ENCODE measurements at regions not wholly inside any gene's neighbourhood (a gene's known extent, or its start where the extent isn't known, plus 50 kb on each side); places are given as distances from the start of the nearest gene placed in this dataset.

- H3K27me3 ChIP-seq (ENCODE audit: control insufficient read depth, insufficient read depth, low read length): no peaks in the 10 kb centered on the region
- TF ChIP-seq, protein P1, sequence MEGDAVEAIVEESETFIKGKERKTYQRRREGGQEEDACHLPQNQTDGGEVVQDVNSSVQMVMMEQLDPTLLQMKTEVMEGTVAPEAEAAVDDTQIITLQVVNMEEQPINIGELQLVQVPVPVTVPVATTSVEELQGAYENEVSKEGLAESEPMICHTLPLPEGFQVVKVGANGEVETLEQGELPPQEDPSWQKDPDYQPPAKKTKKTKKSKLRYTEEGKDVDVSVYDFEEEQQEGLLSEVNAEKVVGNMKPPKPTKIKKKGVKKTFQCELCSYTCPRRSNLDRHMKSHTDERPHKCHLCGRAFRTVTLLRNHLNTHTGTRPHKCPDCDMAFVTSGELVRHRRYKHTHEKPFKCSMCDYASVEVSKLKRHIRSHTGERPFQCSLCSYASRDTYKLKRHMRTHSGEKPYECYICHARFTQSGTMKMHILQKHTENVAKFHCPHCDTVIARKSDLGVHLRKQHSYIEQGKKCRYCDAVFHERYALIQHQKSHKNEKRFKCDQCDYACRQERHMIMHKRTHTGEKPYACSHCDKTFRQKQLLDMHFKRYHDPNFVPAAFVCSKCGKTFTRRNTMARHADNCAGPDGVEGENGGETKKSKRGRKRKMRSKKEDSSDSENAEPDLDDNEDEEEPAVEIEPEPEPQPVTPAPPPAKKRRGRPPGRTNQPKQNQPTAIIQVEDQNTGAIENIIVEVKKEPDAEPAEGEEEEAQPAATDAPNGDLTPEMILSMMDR (IDR thresholded peaks at IDR 0.05; ENCODE audit: borderline replicate concordance, extremely low read depth, insufficient read depth): no peak
- no peaks in the 10 kb centered on the region for H3K36me3 ChIP-seq (ENCODE audit: control insufficient read depth in 2 of 3, insufficient read depth in 3 of 3, low read length in 3 of 3)
- H3K4me3 ChIP-seq (ENCODE audit: low read length in 3 of 3): peak overlapping the region in 1 of 3 donors; percentile 0
- DNase-seq: no peak
- no peak overlapping the region for H3K27ac ChIP-seq (ENCODE audit: low read depth in 2 of 2, low read length in 2 of 2)
- intact Hi-C loops (cut with DNase I): no loop called here
- H3K9ac ChIP-seq (ENCODE audit: low read length in 3 of 3): no peak overlapping the region
- no peak for FAIRE-seq
- peaks cover 0 to 2% (median 0%) of the 10 kb centered on the region in 3 donors for H3K9me3 ChIP-seq (ENCODE audit: control insufficient read depth in 2 of 3, insufficient read depth in 1 of 3, low read length in 3 of 3)
- no peaks in the 10 kb centered on the region for H3K4me1 ChIP-seq (ENCODE audit: control insufficient read depth in 2 of 3, insufficient read depth in 2 of 3, low read depth in 1 of 3, low read length in 3 of 3)
Observed at GRCh38 chr2:133780997-133781513, 212.8 kb upstream of the NCKAP5 start.

GRCh38 chr2:133787207-133787606 is 218.9 kb upstream of the NCKAP5 start:
- Histone ChIP-seq H3K9ac (ENCODE audit: low read length in 3 of 3) (no peak overlapping the region), H3K9me3 (ENCODE audit: control insufficient read depth in 2 of 3, insufficient read depth in 1 of 3, low read length in 3 of 3) (no peaks in the 10 kb centered on the region), H3K4me1 (ENCODE audit: control insufficient read depth in 2 of 3, insufficient read depth in 2 of 3, low read depth in 1 of 3, low read length in 3 of 3) (no peaks in the 10 kb centered on the region), H3K36me3 (ENCODE audit: control insufficient read depth in 2 of 3, insufficient read depth in 3 of 3, low read length in 3 of 3) (no peaks in the 10 kb centered on the region), H3K27ac (ENCODE audit: low read depth in 2 of 2, low read length in 2 of 2) (no peak overlapping the region), H3K4me3 (ENCODE audit: low read length in 3 of 3) (no peak overlapping the region), H3K27me3 (ENCODE audit: control insufficient read depth, insufficient read depth, low read length) (no peaks in the 10 kb centered on the region)
- TF ChIP-seq, protein P1 (IDR thresholded peaks at IDR 0.05; ENCODE audit: borderline replicate concordance, extremely low read depth, insufficient read depth): no peak
- FAIRE-seq (no peak), DNase-seq (no peak)
- intact Hi-C loops (cut with DNase I): no loop called here

DNA sequence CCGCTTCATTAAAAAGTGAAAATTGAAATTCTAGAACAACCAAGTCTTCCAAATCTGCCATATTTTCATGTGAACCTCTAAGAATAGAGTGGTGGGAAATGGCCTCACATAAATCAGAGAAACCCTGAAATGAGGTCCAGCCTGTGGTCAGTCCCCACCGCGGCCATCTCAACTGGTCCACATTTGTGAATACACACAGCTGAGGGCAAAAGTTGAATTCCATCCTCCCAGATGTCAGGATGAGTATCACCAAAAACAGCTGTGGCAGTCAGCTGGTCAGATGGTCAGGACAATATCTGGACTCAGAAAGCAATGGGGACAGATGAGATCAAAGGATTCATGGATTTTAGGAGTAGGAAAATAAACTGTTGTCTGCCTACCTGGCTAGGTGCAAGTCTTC is 219.4 kb upstream of the NCKAP5 start:
- H3K27ac ChIP-seq (ENCODE audit: low read depth in 2 of 2, low read length in 2 of 2): no peak overlapping the region
- H3K4me1 ChIP-seq (ENCODE audit: control insufficient read depth in 2 of 3, insufficient read depth in 2 of 3, low read depth in 1 of 3, low read length in 3 of 3): no peaks in the 10 kb centered on the region
- H3K9ac ChIP-seq (ENCODE audit: low read length in 3 of 3): no peak overlapping the region
- no peaks in the 10 kb centered on the region for H3K9me3 ChIP-seq (ENCODE audit: control insufficient read depth in 2 of 3, insufficient read depth in 1 of 3, low read length in 3 of 3)
- TF ChIP-seq, protein P1 (IDR thresholded peaks at IDR 0.05; ENCODE audit: borderline replicate concordance, extremely low read depth, insufficient read depth): no peak
- H3K36me3 ChIP-seq (ENCODE audit: control insufficient read depth in 2 of 3, insufficient read depth in 3 of 3, low read length in 3 of 3): no peaks in the 10 kb centered on the region
- DNase-seq (no peak), FAIRE-seq (no peak)
- H3K4me3 ChIP-seq (ENCODE audit: low read length in 3 of 3): no peak overlapping the region
- no peaks in the 10 kb centered on the region for H3K27me3 ChIP-seq (ENCODE audit: control insufficient read depth, insufficient read depth, low read length)
- intact Hi-C loops (cut with DNase I): no loop called here

GRCh38 chr2:133788386-133788785 is 220.1 kb upstream of the NCKAP5 start:
- Histone ChIP-seq H3K27ac (ENCODE audit: low read depth in 2 of 2, low read length in 2 of 2) (no peak overlapping the region), H3K4me1 (ENCODE audit: control insufficient read depth in 2 of 3, insufficient read depth in 2 of 3, low read depth in 1 of 3, low read length in 3 of 3) (no peaks in the 10 kb centered on the region), H3K27me3 (ENCODE audit: control insufficient read depth, insufficient read depth, low read length) (no peaks in the 10 kb centered on the region), H3K36me3 (ENCODE audit: control insufficient read depth in 2 of 3, insufficient read depth in 3 of 3, low read length in 3 of 3) (no peaks in the 10 kb centered on the region), H3K9me3 (ENCODE audit: control insufficient read depth in 2 of 3, insufficient read depth in 1 of 3, low read length in 3 of 3) (no peaks in the 10 kb centered on the region), H3K4me3 (ENCODE audit: low read length in 3 of 3) (no peak overlapping the region), H3K9ac (ENCODE audit: low read length in 3 of 3) (no peak overlapping the region)
- TF ChIP-seq, protein P1 (IDR thresholded peaks at IDR 0.05; ENCODE audit: borderline replicate concordance, extremely low read depth, insufficient read depth): no peak
- DNase-seq: no peak
- no peak for FAIRE-seq
- intact Hi-C loops (cut with DNase I): no loop called here
